Stimulated activated naive CD8-positive, alpha-beta T cell treated with anti-CD3 and anti-CD28 coated beads, Interleukin-15, Interleukin-2, amounts not matched to agents 100 ng/mL and 50 ng/mL, for 24 hours (primary cell): ENCODE measurements at regions not wholly inside any gene's neighbourhood (a gene's known extent, or its start where the extent isn't known, plus 50 kb on each side); places are given as distances from the start of the nearest gene placed in this dataset.

Experiments used
- H3K27ac Mint-ChIP-seq: one replicate; pipeline ENCODE4 v1.8.0; 2021; ENCODE audit warnings: mild to moderate bottlenecking, mixed read lengths
- H3K27me3 Mint-ChIP-seq: one replicate; pipeline ENCODE4 v1.8.0; 2021; ENCODE audit warnings: mixed read lengths
- H3K36me3 Mint-ChIP-seq: one replicate; pipeline ENCODE4 v1.8.0; 2021; ENCODE audit warnings: low read depth, mixed read lengths
- H3K4me1 Mint-ChIP-seq: one replicate; pipeline ENCODE4 v1.8.0; 2021; ENCODE audit warnings: low read depth, mixed read lengths
- H3K4me3 Mint-ChIP-seq: one replicate; pipeline ENCODE4 v1.8.0; 2021; ENCODE audit warnings: mild to moderate bottlenecking, mixed read lengths
- H3K9me3 Mint-ChIP-seq: one replicate; pipeline ENCODE4 v1.8.0; 2021; ENCODE audit warnings: mixed read lengths

- no peaks in the 10 kb centered on the region for H3K4me1 Mint-ChIP-seq
- H3K36me3 Mint-ChIP-seq: no peaks in the 10 kb centered on the region
- H3K27me3 Mint-ChIP-seq: peaks cover 58% of the 10 kb centered on the region
- no peaks in the 10 kb centered on the region for H3K9me3 Mint-ChIP-seq
- H3K4me3 Mint-ChIP-seq: no peak overlapping the region
- no peak overlapping the region for H3K27ac Mint-ChIP-seq
Measured at GRCh38 chr1:36706416-36706815, 223.7 kb upstream of the CSF3R start.

- no peaks in the 10 kb centered on the region for H3K4me1 Mint-ChIP-seq
- no peaks in the 10 kb centered on the region for H3K36me3 Mint-ChIP-seq
- H3K27me3 Mint-ChIP-seq: peaks cover 51% of the 10 kb centered on the region
- H3K4me3 Mint-ChIP-seq: no peak overlapping the region
- no peak overlapping the region for H3K27ac Mint-ChIP-seq
- no peaks in the 10 kb centered on the region for H3K9me3 Mint-ChIP-seq
Measured at GRCh38 chr1:36705629-36706028, 222.9 kb upstream of the CSF3R start.

- H3K36me3 Mint-ChIP-seq: no peaks in the 10 kb centered on the region
- H3K27ac Mint-ChIP-seq: no peak overlapping the region
- no peaks in the 10 kb centered on the region for H3K4me1 Mint-ChIP-seq
- H3K9me3 Mint-ChIP-seq: no peaks in the 10 kb centered on the region
- H3K4me3 Mint-ChIP-seq: no peak overlapping the region
- H3K27me3 Mint-ChIP-seq: peaks cover 35% of the 10 kb centered on the region
Measured at GRCh38 chr1:36703526-36704208, 221.0 kb upstream of the CSF3R start.

- Mint-ChIP-seq H3K27me3 (peaks cover 35% of the 10 kb centered on the region), H3K4me1 (no peaks in the 10 kb centered on the region)
Measured at GRCh38 chr1:36702963-36703362, 220.2 kb upstream of the CSF3R start.

GRCh38 chr1:36699113-36699911, 216.6 kb upstream of the CSF3R start:
- Mint-ChIP-seq H3K27me3 (peaks cover 19% of the 10 kb centered on the region), H3K4me3 (no peak overlapping the region), H3K4me1 (no peaks in the 10 kb centered on the region), H3K27ac (no peak overlapping the region), H3K9me3 (no peaks in the 10 kb centered on the region), H3K36me3 (no peaks in the 10 kb centered on the region)

More at GRCh38 chr1:36702963-36703362, 220.2 kb upstream of the CSF3R start:
- Mint-ChIP-seq H3K36me3 (no peaks in the 10 kb centered on the region), H3K27ac (no peak overlapping the region), H3K9me3 (no peaks in the 10 kb centered on the region), H3K4me3 (no peak overlapping the region)

- Mint-ChIP-seq H3K4me3 (no peak overlapping the region), H3K9me3 (no peaks in the 10 kb centered on the region), H3K27ac (no peak overlapping the region), H3K27me3 (peaks cover 8% of the 10 kb centered on the region), H3K4me1 (no peaks in the 10 kb centered on the region), H3K36me3 (no peaks in the 10 kb centered on the region)
Measured at GRCh38 chr1:36697836-36698605, 215.3 kb upstream of the CSF3R start.

GRCh38 chr1:36696261-36696940, 213.7 kb upstream of the CSF3R start:
- no peak overlapping the region for H3K27ac Mint-ChIP-seq
- no peaks in the 10 kb centered on the region for H3K4me1 Mint-ChIP-seq

GRCh38 chr1:36693603-36694002, 210.9 kb upstream of the CSF3R start:
- no peaks in the 10 kb centered on the region for H3K36me3 Mint-ChIP-seq
- H3K4me1 Mint-ChIP-seq: no peaks in the 10 kb centered on the region
- H3K27me3 Mint-ChIP-seq: peaks cover 4% of the 10 kb centered on the region
- no peak overlapping the region for H3K27ac Mint-ChIP-seq
- H3K9me3 Mint-ChIP-seq: no peaks in the 10 kb centered on the region
- no peak overlapping the region for H3K4me3 Mint-ChIP-seq

More at GRCh38 chr1:36696261-36696940, 213.7 kb upstream of the CSF3R start:
- Mint-ChIP-seq H3K27me3 (peaks cover 4% of the 10 kb centered on the region), H3K36me3 (no peaks in the 10 kb centered on the region), H3K4me3 (no peak overlapping the region), H3K9me3 (no peaks in the 10 kb centered on the region)

- Mint-ChIP-seq H3K36me3 (no peaks in the 10 kb centered on the region), H3K27me3 (peaks cover 4% of the 10 kb centered on the region), H3K9me3 (no peaks in the 10 kb centered on the region), H3K4me1 (no peaks in the 10 kb centered on the region), H3K27ac (no peak overlapping the region), H3K4me3 (no peak overlapping the region)
Measured at GRCh38 chr1:36693161-36693525, 210.4 kb upstream of the CSF3R start.

GRCh38 chr1:36692465-36693160, 209.9 kb upstream of the CSF3R start:
- H3K9me3 Mint-ChIP-seq: no peaks in the 10 kb centered on the region
- H3K4me3 Mint-ChIP-seq: no peak overlapping the region
- H3K27me3 Mint-ChIP-seq: peaks cover 10% of the 10 kb centered on the region
- H3K36me3 Mint-ChIP-seq: no peaks in the 10 kb centered on the region
- no peaks in the 10 kb centered on the region for H3K4me1 Mint-ChIP-seq
- H3K27ac Mint-ChIP-seq: no peak overlapping the region

- H3K4me3 Mint-ChIP-seq: no peak overlapping the region
- no peaks in the 10 kb centered on the region for H3K36me3 Mint-ChIP-seq
- H3K4me1 Mint-ChIP-seq: no peaks in the 10 kb centered on the region
- H3K27me3 Mint-ChIP-seq: peaks cover 18% of the 10 kb centered on the region
- H3K27ac Mint-ChIP-seq: no peak overlapping the region
- no peaks in the 10 kb centered on the region for H3K9me3 Mint-ChIP-seq
Measured at GRCh38 chr1:36691374-36691773, 208.7 kb upstream of the CSF3R start.

GRCh38 chr1:36689992-36690391, 207.3 kb upstream of the CSF3R start:
- Mint-ChIP-seq H3K27me3 (peaks cover 18% of the 10 kb centered on the region), H3K27ac (no peak overlapping the region), H3K36me3 (no peaks in the 10 kb centered on the region), H3K4me3 (no peak overlapping the region), H3K4me1 (no peaks in the 10 kb centered on the region), H3K9me3 (no peaks in the 10 kb centered on the region)

- no peak overlapping the region for H3K27ac Mint-ChIP-seq
- H3K4me3 Mint-ChIP-seq: no peak overlapping the region
- no peaks in the 10 kb centered on the region for H3K4me1 Mint-ChIP-seq
- no peaks in the 10 kb centered on the region for H3K9me3 Mint-ChIP-seq
- no peaks in the 10 kb centered on the region for H3K36me3 Mint-ChIP-seq
- peaks cover 15% of the 10 kb centered on the region for H3K27me3 Mint-ChIP-seq
Measured at GRCh38 chr1:36687312-36687711, 204.6 kb upstream of the CSF3R start.

- H3K4me3 Mint-ChIP-seq: no peak overlapping the region
- H3K27me3 Mint-ChIP-seq: peaks cover 13% of the 10 kb centered on the region
- H3K4me1 Mint-ChIP-seq: no peaks in the 10 kb centered on the region
- no peaks in the 10 kb centered on the region for H3K36me3 Mint-ChIP-seq
- H3K27ac Mint-ChIP-seq: no peak overlapping the region
- H3K9me3 Mint-ChIP-seq: no peaks in the 10 kb centered on the region
Measured at GRCh38 chr1:36675931-36676562, 193.3 kb upstream of the CSF3R start.
